Activated T-cell treated with anti-CD3 and anti-CD28 coated beads for 48 hours (primary cell): ENCODE measurements at regions not wholly inside any gene's neighbourhood (a gene's known extent, or its start where the extent isn't known, plus 50 kb on each side); places are given as distances from the start of the nearest gene placed in this dataset.
"Not testable (repeated sequence)": the region's sequence is repeated elsewhere in the genome, so short reads cannot be mapped to it uniquely, and the experiment has no call there.

ENCODE experiments used
- DNase-seq: peaks from one replicate; pipeline ENCODE4 v3.0.0-alpha.2; 2020; ENCODE audit warnings: low read depth

- DNase-seq = no peak
Measured at GRCh38 chr11:23143022-23143421, 282.7 kb upstream of the CCDC179 start.

GRCh38 chr11:23151819-23152218 is 291.5 kb upstream of the CCDC179 start:
- DNase-seq = no peak

GRCh38 chr11:23155503-23155902 is 295.2 kb upstream of the CCDC179 start:
- no peak for DNase-seq

GRCh38 chr11:23164022-23164421 is 303.7 kb upstream of the CCDC179 start:
- DNase-seq = no peak

- no peak for DNase-seq
Measured at GRCh38 chr11:23166376-23166775, 306.1 kb upstream of the CCDC179 start.

GRCh38 chr11:23179609-23180008 is 319.3 kb upstream of the CCDC179 start:
- no peak for DNase-seq

GRCh38 chr11:23181022-23181807 is 320.9 kb upstream of the CCDC179 start:
- DNase-seq = no peak

GRCh38 chr11:23192256-23192655 is 332.0 kb upstream of the CCDC179 start:
- DNase-seq = no peak

GRCh38 chr11:23201936-23202522 is 341.8 kb upstream of the CCDC179 start:
- DNase-seq = no peak

- DNase-seq = no peak
Measured at GRCh38 chr11:23202611-23203010, 342.3 kb upstream of the CCDC179 start.

- DNase-seq = no peak
Measured at GRCh38 chr11:23205156-23205871, 345.0 kb upstream of the CCDC179 start.

GRCh38 chr11:23206741-23207336 is 346.6 kb upstream of the CCDC179 start:
- no peak for DNase-seq

- DNase-seq = no peak
Measured at GRCh38 chr11:23211221-23211620, 350.9 kb upstream of the CCDC179 start.

- DNase-seq = no peak
Measured at GRCh38 chr11:23212807-23213206, 352.5 kb upstream of the CCDC179 start.

GRCh38 chr11:23217072-23217471 is 356.8 kb upstream of the CCDC179 start:
- DNase-seq = no peak

GRCh38 chr11:23220086-23220485 is 359.8 kb upstream of the CCDC179 start:
- not testable (repeated sequence) for DNase-seq

- DNase-seq = no peak
Measured at GRCh38 chr11:23221366-23221765, 361.1 kb upstream of the CCDC179 start.

GRCh38 chr11:23226331-23227077 is 366.2 kb upstream of the CCDC179 start:
- no peak for DNase-seq

- no peak for DNase-seq
Measured at GRCh38 chr11:23227078-23227445, 366.8 kb upstream of the CCDC179 start.

- no peak for DNase-seq
Measured at GRCh38 chr11:23232652-23233051, 372.4 kb upstream of the CCDC179 start.

- no peak for DNase-seq
Measured at GRCh38 chr11:23233075-23233474, 372.8 kb upstream of the CCDC179 start.
